PC-9 (cell line): ENCODE measurements at regions not wholly inside any gene's neighbourhood (a gene's known extent, or its start where the extent isn't known, plus 50 kb on each side); places are given as distances from the start of the nearest gene placed in this dataset.

ENCODE experiments used
- BruUV-seq: library from RNA; stranded (reverse); fragments of 400-500 nt; replicated peaks from 2 replicates; lab custom pipeline; 2021; lab: Mats Ljungman, UMichigan
- CTCF ChIA-PET: fragments of 300-600 bp; sonication (Branson Sonifier 250); formaldehyde crosslinking; loops from one replicate; lab custom pipeline; 2022; ENCODE audit warnings: antibody characterized with exemption; lab: Charles Lee
- POLR2A ChIA-PET: fragments of 300-600 bp; sonication (Branson Sonifier 250); formaldehyde crosslinking; loops from one replicate; lab custom pipeline; 2022; ENCODE audit warnings: antibody characterized with exemption; ENCODE audit not compliant: unreplicated experiment; lab: Charles Lee
- DNase-seq, 2 experiments: peaks; one replicate each; pipeline versions ENCODE4 v3.0.0 to v3.0.0-alpha.2; 2015 to 2022; ENCODE audit warnings: mixed read lengths in 1 of 2
- H2AFZ ChIP-seq: fragments of 200-600 bp; sonication (generic); 2 replicates; pipeline ENCODE4 v1.8.1; 2017; ENCODE audit warnings: antibody characterized with exemption
- H3F3A ChIP-seq: fragments of 200-600 bp; sonication (generic); 2 replicates; pipeline ENCODE4 v1.8.1; 2017; ENCODE audit warnings: antibody characterized with exemption, mild to moderate bottlenecking, low read depth; ENCODE audit not compliant: insufficient read depth
- H3K27ac ChIP-seq: fragments of 200-600 bp; sonication (generic); 2 replicates; pipeline ENCODE4 v1.6.1; 2016; ENCODE audit warnings: mixed run types
- H3K27me3 ChIP-seq: fragments of 200-600 bp; sonication (generic); 2 replicates; pipeline ENCODE4 v1.6.1; 2016; ENCODE audit warnings: low read depth, mixed run types; ENCODE audit not compliant: insufficient read depth
- H3K36me3 ChIP-seq: fragments of 200-600 bp; sonication (generic); 2 replicates; pipeline ENCODE4 v1.6.1; 2016; ENCODE audit warnings: low read depth, mixed run types
- H3K4me1 ChIP-seq: fragments of 200-600 bp; sonication (generic); replicated peaks from 2 replicates; pipeline ENCODE4 v1.6.1; 2016; ENCODE audit warnings: mixed run types; ENCODE audit not compliant: insufficient read depth
- H3K4me2 ChIP-seq: fragments of 200-600 bp; sonication (generic); 2 replicates; pipeline ENCODE4 v1.6.1; 2017; ENCODE audit warnings: mixed run types
- H3K4me3 ChIP-seq: fragments of 200-600 bp; sonication (generic); 2 replicates; pipeline ENCODE4 v1.6.1; 2016; ENCODE audit warnings: mixed run types
- H3K79me2 ChIP-seq: fragments of 200-600 bp; sonication (generic); 2 replicates; pipeline ENCODE4 v1.6.1; 2017; ENCODE audit warnings: low read depth, mixed run types
- H3K9me2 ChIP-seq: fragments of 200-600 bp; sonication (generic); 2 replicates; pipeline ENCODE4 v1.8.1; 2017; ENCODE audit warnings: mild to moderate bottlenecking; ENCODE audit not compliant: insufficient read depth
- H3K9me3 ChIP-seq: fragments of 200-600 bp; sonication (generic); 2 replicates; pipeline ENCODE4 v1.8.1; 2016; ENCODE audit warnings: low read depth; ENCODE audit not compliant: insufficient read depth
- H4K20me1 ChIP-seq: fragments of 200-600 bp; sonication (generic); 2 replicates; pipeline ENCODE4 v1.8.1; 2017; ENCODE audit not compliant: insufficient read depth
- CTCF ChIP-seq: fragments of 200-600 bp; sonication (generic); conservative IDR thresholded peaks from 2 replicates; pipeline ENCODE4 v1.6.1; 2017; ENCODE audit warnings: mixed run types, antibody characterized with exemption, mild to moderate bottlenecking, moderate library complexity
- EZH2 ChIP-seq: fragments of 200-600 bp; sonication (generic); IDR thresholded peaks from 2 replicates; pipeline ENCODE4 v1.8.0; 2017; ENCODE audit warnings: antibody characterized with exemption, low read depth
- intact Hi-C: fragments of 100-400 bp; cut with micrococcal nuclease; formaldehyde crosslinking; loops from one replicate; pipeline ENCODE4 v1.10.0; 2022; ENCODE audit not compliant: unreplicated experiment

- ChIA-PET POLR2A (no interaction called here), CTCF (no interaction called here)
- Histone ChIP-seq H3K27ac (no peak overlapping the region), H2AFZ (no peak overlapping the region), H3F3A (no peaks in the 10 kb centered on the region), H3K4me1 (no peaks in the 10 kb centered on the region), H3K36me3 (no peaks in the 10 kb centered on the region), H3K9me3 (no peaks in the 10 kb centered on the region), H4K20me1 (no peaks in the 10 kb centered on the region), H3K9me2 (no peaks in the 10 kb centered on the region), H3K4me3 (no peak overlapping the region), H3K4me2 (no peak overlapping the region), H3K27me3 (no peaks in the 10 kb centered on the region), H3K79me2 (no peaks in the 10 kb centered on the region)
- intact Hi-C loops: no loop called here
- BruUV-seq: no TSS peak
- TF ChIP-seq EZH2: no peak
- no peak for TF ChIP-seq CTCF
- no peak for DNase-seq
These were observed 172.5 kb downstream of the GXYLT1 start for GRCh38 chr12:41972196-41972595.

GRCh38 chr12:41970744-41971143, 173.9 kb downstream of the GXYLT1 start:
- H3K36me3 ChIP-seq: no peaks in the 10 kb centered on the region
- H3K9me3 ChIP-seq: no peaks in the 10 kb centered on the region
- no peaks in the 10 kb centered on the region for H3K4me1 ChIP-seq
- H3F3A ChIP-seq: no peaks in the 10 kb centered on the region
- TF ChIP-seq CTCF (no peak), EZH2 (no peak)
- ChIA-PET CTCF (no interaction called here), POLR2A (no interaction called here)
- H2AFZ ChIP-seq: no peak overlapping the region
- H3K4me2 ChIP-seq: no peak overlapping the region
- DNase-seq: no peak
- no peak overlapping the region for H3K4me3 ChIP-seq
- no peaks in the 10 kb centered on the region for H3K79me2 ChIP-seq
- no peaks in the 10 kb centered on the region for H3K27me3 ChIP-seq
- BruUV-seq: no TSS peak
- H3K9me2 ChIP-seq: no peaks in the 10 kb centered on the region
- intact Hi-C loops: no loop called here
- H4K20me1 ChIP-seq: no peaks in the 10 kb centered on the region
- H3K27ac ChIP-seq: no peak overlapping the region

GRCh38 chr12:41968599-41968998, 176.1 kb downstream of the GXYLT1 start:
- no peaks in the 10 kb centered on the region for H3K9me2 ChIP-seq
- H3F3A ChIP-seq: no peaks in the 10 kb centered on the region
- H3K4me3 ChIP-seq: no peak overlapping the region
- H3K36me3 ChIP-seq: no peaks in the 10 kb centered on the region
- no peaks in the 10 kb centered on the region for H3K9me3 ChIP-seq
- no TSS peak for BruUV-seq
- no peak for DNase-seq
- no peaks in the 10 kb centered on the region for H3K79me2 ChIP-seq
- no peak overlapping the region for H3K4me2 ChIP-seq
- intact Hi-C loops: no loop called here
- H3K27me3 ChIP-seq: no peaks in the 10 kb centered on the region
- H3K4me1 ChIP-seq: no peaks in the 10 kb centered on the region
- H2AFZ ChIP-seq: no peak overlapping the region
- H3K27ac ChIP-seq: no peak overlapping the region
- no peak for TF ChIP-seq CTCF
- no peak for TF ChIP-seq EZH2
- CTCF ChIA-PET: no interaction called here
- no peaks in the 10 kb centered on the region for H4K20me1 ChIP-seq
- POLR2A ChIA-PET: no interaction called here
